HFFc6 (cell line): ENCODE measurements at regions not wholly inside any gene's neighbourhood (a gene's known extent, or its start where the extent isn't known, plus 50 kb on each side); places are given as distances from the start of the nearest gene placed in this dataset.

Source experiments
- DNase-seq: peaks from one replicate; pipeline ENCODE4 v3.0.0-alpha.2; 2018
- H3K27ac Mint-ChIP-seq: 2 replicates; pipeline ENCODE4 v1.8.0; 2020; ENCODE audit warnings: mild to moderate bottlenecking, mixed read lengths
- H3K27me3 Mint-ChIP-seq: 2 replicates; pipeline ENCODE4 v1.8.0; 2021; ENCODE audit warnings: mild to moderate bottlenecking, moderate library complexity, mixed read lengths; ENCODE audit not compliant: insufficient read depth
- H3K36me3 Mint-ChIP-seq: 2 replicates; pipeline ENCODE4 v1.8.0; 2021; ENCODE audit warnings: low read depth, mixed read lengths
- H3K4me1 Mint-ChIP-seq: 2 replicates; pipeline ENCODE4 v1.8.0; 2020; ENCODE audit warnings: low read depth, mixed read lengths
- H3K4me3 Mint-ChIP-seq: 2 replicates; pipeline ENCODE4 v1.8.0; 2020; ENCODE audit warnings: mild to moderate bottlenecking, moderate library complexity, mixed read lengths
- H3K9me3 Mint-ChIP-seq: 2 replicates; pipeline ENCODE4 v1.8.0; 2020; ENCODE audit warnings: mild to moderate bottlenecking, mixed read lengths
- TF ChIP-seq, protein P1 (sequence below): fragments of 200-600 bp; sonication (generic); IDR thresholded peaks from 2 replicates; pipeline ENCODE4 v1.5.0; 2021; ENCODE audit warnings: antibody characterized with exemption, mild to moderate bottlenecking

DNA sequence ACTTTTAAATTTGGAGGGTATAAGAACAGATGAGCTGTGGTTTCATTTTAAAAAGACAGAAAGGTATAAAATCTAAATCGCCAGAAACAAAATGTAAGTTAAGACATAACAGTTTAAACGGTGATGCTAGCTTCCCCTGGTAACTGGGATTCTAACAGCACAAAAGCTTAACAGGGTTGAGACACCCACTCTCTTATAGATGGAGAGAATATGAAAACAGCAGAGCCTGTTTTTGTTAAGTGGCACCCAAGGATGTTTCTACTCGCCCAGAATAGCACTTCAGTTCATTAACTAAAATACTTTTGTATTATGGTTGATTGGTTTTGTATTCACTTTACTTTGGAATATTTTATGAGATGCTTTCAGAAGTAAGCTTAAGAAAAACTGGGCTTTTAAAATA lies 151.9 kb upstream of the RND3 start:
- Mint-ChIP-seq H3K4me1 (peaks cover 38% of the 10 kb centered on the region), H3K36me3 (no peaks in the 10 kb centered on the region), H3K4me3 (peak overlapping the region; percentile 75), H3K27me3 (no peaks in the 10 kb centered on the region; the same call in 1 of the 2 replicates), H3K27ac (peak overlapping the region; percentile 71; the same call in 1 of the 2 replicates), H3K9me3 (no peaks in the 10 kb centered on the region)
- DNase-seq, result no peak
- TF ChIP-seq, protein P1, sequence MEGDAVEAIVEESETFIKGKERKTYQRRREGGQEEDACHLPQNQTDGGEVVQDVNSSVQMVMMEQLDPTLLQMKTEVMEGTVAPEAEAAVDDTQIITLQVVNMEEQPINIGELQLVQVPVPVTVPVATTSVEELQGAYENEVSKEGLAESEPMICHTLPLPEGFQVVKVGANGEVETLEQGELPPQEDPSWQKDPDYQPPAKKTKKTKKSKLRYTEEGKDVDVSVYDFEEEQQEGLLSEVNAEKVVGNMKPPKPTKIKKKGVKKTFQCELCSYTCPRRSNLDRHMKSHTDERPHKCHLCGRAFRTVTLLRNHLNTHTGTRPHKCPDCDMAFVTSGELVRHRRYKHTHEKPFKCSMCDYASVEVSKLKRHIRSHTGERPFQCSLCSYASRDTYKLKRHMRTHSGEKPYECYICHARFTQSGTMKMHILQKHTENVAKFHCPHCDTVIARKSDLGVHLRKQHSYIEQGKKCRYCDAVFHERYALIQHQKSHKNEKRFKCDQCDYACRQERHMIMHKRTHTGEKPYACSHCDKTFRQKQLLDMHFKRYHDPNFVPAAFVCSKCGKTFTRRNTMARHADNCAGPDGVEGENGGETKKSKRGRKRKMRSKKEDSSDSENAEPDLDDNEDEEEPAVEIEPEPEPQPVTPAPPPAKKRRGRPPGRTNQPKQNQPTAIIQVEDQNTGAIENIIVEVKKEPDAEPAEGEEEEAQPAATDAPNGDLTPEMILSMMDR, result no peak

DNA sequence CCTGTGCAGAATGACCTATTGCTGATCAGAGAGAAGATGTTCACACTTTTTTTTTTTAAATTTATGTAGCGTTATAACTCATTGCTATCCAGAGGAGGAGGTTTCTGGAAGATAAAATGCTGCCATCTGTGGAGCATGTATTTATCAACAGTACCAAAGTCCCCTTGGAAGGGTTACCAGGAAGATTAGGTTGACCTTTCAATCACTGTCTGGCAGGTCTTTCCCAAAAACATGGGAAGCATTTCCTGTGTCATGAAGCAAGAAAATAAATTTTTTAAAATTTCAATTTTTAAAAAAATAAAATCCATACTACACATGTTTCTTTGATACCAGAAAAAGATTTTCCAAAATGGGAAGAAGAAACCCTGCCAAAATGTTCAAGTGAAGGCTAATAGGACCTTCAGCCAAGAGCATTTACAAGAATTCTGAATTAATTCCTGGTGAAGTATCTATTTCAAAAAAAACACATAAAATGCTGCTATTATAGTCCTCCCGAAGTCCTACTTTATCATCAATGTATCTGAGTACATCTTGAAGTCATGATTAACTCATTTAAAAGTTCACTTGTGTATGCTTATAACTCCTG lies 143.9 kb upstream of the RND3 start:
- H3K27me3 Mint-ChIP-seq, result peaks cover 5% of the 10 kb centered on the region; the same call in 1 of the 2 replicates
- H3K36me3 Mint-ChIP-seq, result 0 out of 2 replicates have a peak, but pooled peaks cover 5% of the 10 kb centered on the region
- no peak for DNase-seq
- H3K4me1 Mint-ChIP-seq, result peaks cover 36% of the 10 kb centered on the region
- TF ChIP-seq, protein P1, result no peak
- peaks cover 6% of the 10 kb centered on the region; the same call in 1 of the 2 replicates for H3K9me3 Mint-ChIP-seq
- 0 out of 2 replicates have a peak overlapping the region, but pooled peaks have one; percentile 21 for H3K27ac Mint-ChIP-seq
- no peak overlapping the region for H3K4me3 Mint-ChIP-seq

DNA sequence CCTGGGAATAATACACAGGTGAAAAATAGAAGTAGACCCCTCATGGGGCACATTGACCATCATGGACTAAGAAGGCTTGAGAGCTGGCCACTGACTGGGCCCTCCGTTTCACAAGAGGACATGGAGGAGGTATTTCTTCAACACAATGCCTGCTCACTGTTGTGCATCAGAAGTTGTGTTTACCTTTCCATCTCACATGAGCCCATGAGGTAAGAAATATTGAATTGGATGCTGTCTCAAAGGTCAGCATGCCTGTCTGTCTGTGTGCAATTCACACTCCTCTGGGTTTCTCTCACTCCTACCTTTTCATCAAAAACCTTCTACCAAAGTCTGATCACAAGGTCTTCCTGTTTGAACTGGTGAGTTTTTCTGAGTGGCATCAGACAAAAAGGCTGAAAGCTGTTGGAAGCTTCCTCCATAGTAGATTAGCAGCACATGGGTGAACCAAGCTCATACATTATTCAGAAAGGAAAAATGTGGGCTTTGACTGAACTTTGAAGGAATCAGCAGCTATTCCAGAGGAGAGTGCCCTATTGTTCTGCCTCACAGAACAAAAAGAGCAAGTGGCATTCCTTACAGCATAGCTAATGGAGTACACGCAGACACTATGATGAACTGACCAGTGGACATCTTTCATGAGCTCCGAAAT lies 143.2 kb upstream of the RND3 start:
- Mint-ChIP-seq H3K27ac (0 out of 2 replicates have a peak overlapping the region, but pooled peaks have one; percentile 21), H3K4me3 (no peak overlapping the region), H3K27me3 (peaks cover 5% of the 10 kb centered on the region; the same call in 1 of the 2 replicates), H3K4me1 (peaks cover 42% of the 10 kb centered on the region), H3K36me3 (peaks cover 11% of the 10 kb centered on the region; the same call in 1 of the 2 replicates), H3K9me3 (peaks cover 10% of the 10 kb centered on the region; the same call in 1 of the 2 replicates)
- peak; percentile 40 for DNase-seq
- TF ChIP-seq, protein P1, result no peak

DNA sequence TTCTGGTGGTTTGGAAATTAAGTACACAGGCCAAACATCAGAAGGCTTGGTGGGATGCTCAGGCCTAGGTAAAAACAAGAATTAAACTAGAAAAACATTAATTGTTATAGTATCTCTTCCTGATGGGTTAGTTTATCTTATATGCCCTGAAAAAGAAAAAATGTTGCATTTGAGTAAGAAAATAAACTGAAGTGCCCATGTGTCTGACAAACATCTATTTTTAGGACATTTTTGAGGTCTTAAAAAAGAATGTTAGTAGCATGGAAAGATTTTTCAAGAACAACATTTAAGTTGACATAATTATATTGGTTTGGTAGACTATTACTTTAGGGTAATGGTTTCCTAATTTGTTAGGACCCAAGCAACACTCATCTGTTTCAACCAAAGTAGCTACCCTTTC lies 140.1 kb upstream of the RND3 start:
- TF ChIP-seq, protein P1, result no peak
- H3K36me3 Mint-ChIP-seq, result peaks cover 11% of the 10 kb centered on the region; the same call in 1 of the 2 replicates
- peaks cover 68% of the 10 kb centered on the region for H3K4me1 Mint-ChIP-seq
- H3K4me3 Mint-ChIP-seq, result no peak overlapping the region
- DNase-seq, result no peak
- peaks cover 6% of the 10 kb centered on the region; the same call in 1 of the 2 replicates for H3K27me3 Mint-ChIP-seq
- peaks cover 16% of the 10 kb centered on the region; the same call in 1 of the 2 replicates for H3K9me3 Mint-ChIP-seq
- H3K27ac Mint-ChIP-seq, result peak overlapping the region; percentile 36; the same call in 1 of the 2 replicates

DNA sequence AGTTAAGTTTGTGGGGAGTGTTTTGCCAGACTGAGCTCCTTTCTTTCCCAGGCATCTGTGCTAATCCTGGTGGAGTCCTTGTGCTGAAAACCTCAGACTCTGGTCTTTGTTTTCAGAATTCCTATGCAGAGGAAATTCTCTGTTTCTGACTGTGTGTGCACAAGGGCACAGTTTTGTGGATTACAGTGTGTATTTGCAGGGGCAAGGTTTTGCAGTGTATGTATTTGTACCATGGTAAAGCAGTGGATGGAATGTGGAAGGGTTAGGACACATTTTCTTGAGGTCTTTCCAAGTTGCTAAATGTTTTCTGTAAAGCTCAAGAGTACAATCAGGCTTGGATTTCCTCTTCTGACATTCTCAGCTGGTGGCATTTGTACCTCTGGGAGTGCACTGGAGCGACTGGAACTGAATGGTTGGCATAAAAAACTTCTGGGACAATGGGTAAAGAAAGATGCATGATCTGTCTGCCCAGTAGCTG lies 139.5 kb upstream of the RND3 start:
- H3K27ac Mint-ChIP-seq, result peak overlapping the region; percentile 36; the same call in 1 of the 2 replicates
- DNase-seq, result no peak
- peaks cover 14% of the 10 kb centered on the region for H3K36me3 Mint-ChIP-seq
- H3K4me3 Mint-ChIP-seq, result no peak overlapping the region
- TF ChIP-seq, protein P1, result no peak
- peaks cover 7% of the 10 kb centered on the region; the same call in 1 of the 2 replicates for H3K27me3 Mint-ChIP-seq
- H3K9me3 Mint-ChIP-seq, result peaks cover 16% of the 10 kb centered on the region; the same call in 1 of the 2 replicates
- H3K4me1 Mint-ChIP-seq, result peaks cover 73% of the 10 kb centered on the region
